Endothelial cell of umbilical vein (primary cell): ENCODE measurements at regions not wholly inside any gene's neighbourhood (a gene's known extent, or its start where the extent isn't known, plus 50 kb on each side); places are given as distances from the start of the nearest gene placed in this dataset.

Experiments used
- EZH2 ChIP-seq: IDR thresholded peaks from 2 replicates; pipeline ENCODE4 v1.6.1; 2012; ENCODE audit warnings: borderline replicate concordance, low read depth, mild to moderate bottlenecking, moderate library complexity, low read length, inconsistent platforms; ENCODE audit not compliant: severe bottlenecking
- MYC ChIP-seq: IDR thresholded peaks from one replicate; pipeline ENCODE4 v1.6.1; 2011; ENCODE audit warnings: mild to moderate bottlenecking, low read depth, low read length
- POLR2A ChIP-seq: IDR thresholded peaks from 2 replicates; pipeline ENCODE4 v1.6.1; 2012; ENCODE audit warnings: low read depth, mild to moderate bottlenecking, control low read depth, low read length
- POLR2AphosphoS5 ChIP-seq: IDR thresholded peaks from 2 replicates; pipeline ENCODE4 v1.6.1; 2012; ENCODE audit warnings: low read depth, mild to moderate bottlenecking, control low read depth, low read length, moderate library complexity; ENCODE audit not compliant: insufficient read depth
- TF ChIP-seq, protein P1 (sequence below), 2 donors: IDR thresholded peaks; 1 replicate in 1 of 2; 2 replicates in 1 of 2; pipeline ENCODE4 v1.5.1; 2011; ENCODE audit warnings: low read length in 2 of 2, mild to moderate bottlenecking in 2 of 2, moderate library complexity in 2 of 2, control low read depth in 1 of 2, inconsistent platforms in 1 of 2, low read depth in 1 of 2; ENCODE audit not compliant: insufficient read depth in 1 of 2; ENCODE audit errors: extremely low read depth in 1 of 2
- TF ChIP-seq, protein P2 (sequence below): IDR thresholded peaks from 2 replicates; pipeline ENCODE4 v1.6.1; 2011; ENCODE audit not compliant: insufficient read depth, insufficient read length

DNA sequence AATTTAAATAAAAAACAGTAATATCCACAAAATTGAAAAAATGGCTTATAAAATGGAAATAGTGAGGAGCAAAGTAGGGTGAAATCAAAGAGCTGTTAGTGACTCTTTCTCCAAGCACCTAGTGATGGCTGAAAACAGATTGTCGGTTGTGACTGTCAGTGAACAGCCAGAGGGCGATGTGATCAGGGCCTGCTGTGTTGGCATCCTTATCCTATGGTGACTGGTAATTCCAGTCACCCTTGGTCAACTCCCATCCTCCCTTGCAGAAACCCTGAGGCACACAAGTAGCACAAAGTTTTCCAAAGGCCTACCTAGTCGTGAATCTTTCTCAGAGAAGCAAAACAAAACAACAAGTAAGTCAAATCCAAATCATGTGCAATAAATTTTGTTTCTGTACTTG, 599.8 kb upstream of the CXADR start:
- TF ChIP-seq, protein P1, sequence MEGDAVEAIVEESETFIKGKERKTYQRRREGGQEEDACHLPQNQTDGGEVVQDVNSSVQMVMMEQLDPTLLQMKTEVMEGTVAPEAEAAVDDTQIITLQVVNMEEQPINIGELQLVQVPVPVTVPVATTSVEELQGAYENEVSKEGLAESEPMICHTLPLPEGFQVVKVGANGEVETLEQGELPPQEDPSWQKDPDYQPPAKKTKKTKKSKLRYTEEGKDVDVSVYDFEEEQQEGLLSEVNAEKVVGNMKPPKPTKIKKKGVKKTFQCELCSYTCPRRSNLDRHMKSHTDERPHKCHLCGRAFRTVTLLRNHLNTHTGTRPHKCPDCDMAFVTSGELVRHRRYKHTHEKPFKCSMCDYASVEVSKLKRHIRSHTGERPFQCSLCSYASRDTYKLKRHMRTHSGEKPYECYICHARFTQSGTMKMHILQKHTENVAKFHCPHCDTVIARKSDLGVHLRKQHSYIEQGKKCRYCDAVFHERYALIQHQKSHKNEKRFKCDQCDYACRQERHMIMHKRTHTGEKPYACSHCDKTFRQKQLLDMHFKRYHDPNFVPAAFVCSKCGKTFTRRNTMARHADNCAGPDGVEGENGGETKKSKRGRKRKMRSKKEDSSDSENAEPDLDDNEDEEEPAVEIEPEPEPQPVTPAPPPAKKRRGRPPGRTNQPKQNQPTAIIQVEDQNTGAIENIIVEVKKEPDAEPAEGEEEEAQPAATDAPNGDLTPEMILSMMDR (IDR thresholded peaks at IDR 0.05; ENCODE audit: extremely low read depth in 1 of 2, insufficient read depth in 1 of 2, low read depth in 1 of 2, low read length in 2 of 2): no peak
- TF ChIP-seq EZH2 (no peak), POLR2AphosphoS5 (no peak), POLR2A (no peak), MYC (no peak)
- TF ChIP-seq, protein P2, sequence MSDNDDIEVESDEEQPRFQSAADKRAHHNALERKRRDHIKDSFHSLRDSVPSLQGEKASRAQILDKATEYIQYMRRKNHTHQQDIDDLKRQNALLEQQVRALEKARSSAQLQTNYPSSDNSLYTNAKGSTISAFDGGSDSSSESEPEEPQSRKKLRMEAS: no peak
